Activated CD4-positive, alpha-beta T cell treated with anti-CD3 and anti-CD28 coated beads, Interleukin-2, Interleukin-4, amounts not matched to agents 100 ng/mL and 50 ng/mL, durations not matched to agents 16 hours and 8 hours (primary cell): ENCODE measurements at regions not wholly inside any gene's neighbourhood (a gene's known extent, or its start where the extent isn't known, plus 50 kb on each side); places are given as distances from the start of the nearest gene placed in this dataset.

ENCODE experiments used
- DNase-seq: peaks from one replicate; pipeline ENCODE4 v3.0.0-alpha.2; 2020; ENCODE audit warnings: low spot score

GRCh38 chr10:29028486-29028885 is 260.4 kb upstream of the LYZL1 start:
- DNase-seq: no peak

- DNase-seq: no peak
These were observed 258.0 kb upstream of the LYZL1 start for GRCh38 chr10:29030900-29031299.

- DNase-seq: no peak
These were observed 256.7 kb upstream of the LYZL1 start for GRCh38 chr10:29032169-29032568.

GRCh38 chr10:29033311-29033940 is 255.4 kb upstream of the LYZL1 start:
- DNase-seq: no peak

GRCh38 chr10:29034592-29034991 is 254.3 kb upstream of the LYZL1 start:
- no peak for DNase-seq

GRCh38 chr10:29035721-29036120 is 253.1 kb upstream of the LYZL1 start:
- no peak for DNase-seq

- no peak for DNase-seq
These were observed 251.3 kb upstream of the LYZL1 start for GRCh38 chr10:29037348-29038113.

GRCh38 chr10:29039091-29039490 is 249.8 kb upstream of the LYZL1 start:
- DNase-seq: no peak

- no peak for DNase-seq
These were observed 249.1 kb upstream of the LYZL1 start for GRCh38 chr10:29039677-29040189.

GRCh38 chr10:29041616-29042015 is 247.3 kb upstream of the LYZL1 start:
- DNase-seq: no peak

- no peak for DNase-seq
These were observed 240.4 kb upstream of the LYZL1 start for GRCh38 chr10:29048506-29048905.

- no peak for DNase-seq
These were observed 238.8 kb upstream of the LYZL1 start for GRCh38 chr10:29050081-29050480.

- no peak for DNase-seq
These were observed 233.8 kb upstream of the LYZL1 start for GRCh38 chr10:29055101-29055500.

- no peak for DNase-seq
These were observed 232.1 kb upstream of the LYZL1 start for GRCh38 chr10:29056729-29057128.

- no peak for DNase-seq
These were observed 231.0 kb upstream of the LYZL1 start for GRCh38 chr10:29057822-29058331.

GRCh38 chr10:29063806-29064644 is 224.8 kb upstream of the LYZL1 start:
- DNase-seq: no peak

- no peak for DNase-seq
These were observed 224.2 kb upstream of the LYZL1 start for GRCh38 chr10:29064680-29065079.

GRCh38 chr10:29067161-29067560 is 221.7 kb upstream of the LYZL1 start:
- no peak for DNase-seq

- DNase-seq: no peak
These were observed 221.2 kb upstream of the LYZL1 start for GRCh38 chr10:29067628-29068027.

GRCh38 chr10:29068302-29068701 is 220.6 kb upstream of the LYZL1 start:
- DNase-seq: no peak

GRCh38 chr10:29068966-29069365 is 219.9 kb upstream of the LYZL1 start:
- no peak for DNase-seq

- no peak for DNase-seq
These were observed 218.9 kb upstream of the LYZL1 start for GRCh38 chr10:29069941-29070340.
